Ectodermal cell (in vitro differentiated cells): ENCODE measurements at regions not wholly inside any gene's neighbourhood (a gene's known extent, or its start where the extent isn't known, plus 50 kb on each side); places are given as distances from the start of the nearest gene placed in this dataset.

Experiments
- H3K27ac ChIP-seq: 2 replicates; pipeline ENCODE4 v1.7.0; 2013; ENCODE audit warnings: mild to moderate bottlenecking, low read depth, low read length; ENCODE audit not compliant: insufficient read depth, poor library complexity, severe bottlenecking
- H3K27me3 ChIP-seq: 2 replicates; pipeline ENCODE4 v1.7.0; 2013; ENCODE audit warnings: mild to moderate bottlenecking, low read length; ENCODE audit not compliant: insufficient read depth, control insufficient read depth, poor library complexity, severe bottlenecking
- H3K36me3 ChIP-seq: one replicate; pipeline ENCODE4 v1.7.0; 2013; ENCODE audit warnings: low read length; ENCODE audit not compliant: control insufficient read depth, insufficient read depth
- H3K4me1 ChIP-seq: one replicate; pipeline ENCODE4 v1.7.0; 2013; ENCODE audit warnings: low read length; ENCODE audit not compliant: control insufficient read depth, insufficient read depth
- H3K4me3 ChIP-seq: 2 replicates; pipeline ENCODE4 v1.7.0; 2013; ENCODE audit warnings: low read depth, low read length, control low read depth; ENCODE audit not compliant: insufficient read depth
- H3K9me3 ChIP-seq: 2 replicates; pipeline ENCODE4 v1.7.0; 2013; ENCODE audit warnings: mild to moderate bottlenecking, low read length, moderate library complexity; ENCODE audit not compliant: control insufficient read depth
- WGBS, 2 experiments: methylation state at CpG; one replicate each; pipeline ENCODE4 v1.1.7; 2013; ENCODE audit warnings: missing lambda C conversion rate in 2 of 2; 5-methylcytosine and 5-hydroxymethylcytosine counted together

GRCh38 chr10:62562101-62562500 lies 187.9 kb downstream of the ZNF365 start:
- Histone ChIP-seq H3K27me3 (no peaks in the 10 kb centered on the region), H3K27ac (no peak overlapping the region), H3K4me1 (peaks cover 5% of the 10 kb centered on the region), H3K9me3 (no peaks in the 10 kb centered on the region), H3K36me3 (no peaks in the 10 kb centered on the region), H3K4me3 (no peak overlapping the region)
- WGBS, 2 experiments = 87 to 96% methylated on average over 2 of the region's 2 CpGs

- Histone ChIP-seq H3K27me3 (no peaks in the 10 kb centered on the region), H3K27ac (no peak overlapping the region), H3K4me1 (peaks cover 5% of the 10 kb centered on the region), H3K36me3 (no peaks in the 10 kb centered on the region), H3K9me3 (no peaks in the 10 kb centered on the region), H3K4me3 (no peak overlapping the region)
These were observed 188.6 kb downstream of the ZNF365 start for GRCh38 chr10:62562795-62563194.

GRCh38 chr10:62573929-62574328 lies 199.8 kb downstream of the ZNF365 start:
- no peaks in the 10 kb centered on the region for H3K36me3 ChIP-seq
- no peaks in the 10 kb centered on the region for H3K27me3 ChIP-seq
- no peak overlapping the region for H3K27ac ChIP-seq
- WGBS, 2 experiments = 95 to 97% methylated on average over 3 of the region's 3 CpGs
- no peaks in the 10 kb centered on the region for H3K9me3 ChIP-seq
- H3K4me1 ChIP-seq = no peaks in the 10 kb centered on the region
- H3K4me3 ChIP-seq = no peak overlapping the region

- no peaks in the 10 kb centered on the region for H3K36me3 ChIP-seq
- H3K4me3 ChIP-seq = no peak overlapping the region
- no peaks in the 10 kb centered on the region for H3K4me1 ChIP-seq
- 88 to 98% methylated on average over 3 to 4 of the region's 4 CpGs for WGBS, 2 experiments
- H3K9me3 ChIP-seq = no peaks in the 10 kb centered on the region
- H3K27me3 ChIP-seq = no peaks in the 10 kb centered on the region
- H3K27ac ChIP-seq = no peak overlapping the region
These were observed 202.9 kb downstream of the ZNF365 start for GRCh38 chr10:62577076-62577475.

- Histone ChIP-seq H3K4me1 (no peaks in the 10 kb centered on the region), H3K9me3 (no peaks in the 10 kb centered on the region), H3K36me3 (no peaks in the 10 kb centered on the region), H3K27me3 (no peaks in the 10 kb centered on the region), H3K27ac (no peak overlapping the region), H3K4me3 (no peak overlapping the region)
- 87 to 95% methylated on average over 2 of the region's 2 CpGs for WGBS, 2 experiments
These were observed 203.6 kb downstream of the ZNF365 start for GRCh38 chr10:62577666-62578291.

GRCh38 chr10:62578301-62578700 lies 204.1 kb downstream of the ZNF365 start:
- Histone ChIP-seq H3K4me3 (no peak overlapping the region), H3K27me3 (no peaks in the 10 kb centered on the region), H3K27ac (no peak overlapping the region), H3K4me1 (no peaks in the 10 kb centered on the region), H3K9me3 (no peaks in the 10 kb centered on the region), H3K36me3 (no peaks in the 10 kb centered on the region)
- whole genome bisulfite sequencing, 2 experiments = 90 to 95% methylated on average over 5 of the region's 6 CpGs

GRCh38 chr10:62578916-62579315 lies 204.7 kb downstream of the ZNF365 start:
- no peaks in the 10 kb centered on the region for H3K4me1 ChIP-seq
- 82 to 95% methylated on average over 1 of the region's 1 CpG for WGBS, 2 experiments
- H3K27me3 ChIP-seq = no peaks in the 10 kb centered on the region
- no peak overlapping the region for H3K4me3 ChIP-seq
- H3K27ac ChIP-seq = no peak overlapping the region
- H3K9me3 ChIP-seq = no peaks in the 10 kb centered on the region
- no peaks in the 10 kb centered on the region for H3K36me3 ChIP-seq

- H3K27ac ChIP-seq = no peak overlapping the region
- H3K9me3 ChIP-seq = no peaks in the 10 kb centered on the region
- H3K27me3 ChIP-seq = no peaks in the 10 kb centered on the region
- H3K36me3 ChIP-seq = no peaks in the 10 kb centered on the region
- H3K4me1 ChIP-seq = no peaks in the 10 kb centered on the region
- no peak overlapping the region for H3K4me3 ChIP-seq
These were observed 206.2 kb downstream of the ZNF365 start for GRCh38 chr10:62580396-62580795.

GRCh38 chr10:62581351-62581750 lies 207.2 kb downstream of the ZNF365 start:
- Histone ChIP-seq H3K36me3 (no peaks in the 10 kb centered on the region), H3K4me1 (no peaks in the 10 kb centered on the region), H3K27ac (no peak overlapping the region), H3K27me3 (no peaks in the 10 kb centered on the region), H3K9me3 (no peaks in the 10 kb centered on the region), H3K4me3 (no peak overlapping the region)
- 89 to 91% methylated on average over 3 of the region's 3 CpGs for WGBS, 2 experiments

GRCh38 chr10:62582101-62582705 lies 208.0 kb downstream of the ZNF365 start:
- Histone ChIP-seq H3K4me1 (no peaks in the 10 kb centered on the region), H3K27ac (no peak overlapping the region), H3K36me3 (no peaks in the 10 kb centered on the region), H3K9me3 (no peaks in the 10 kb centered on the region), H3K4me3 (no peak overlapping the region), H3K27me3 (no peaks in the 10 kb centered on the region)
- 92% methylated on average over 4 of the region's 4 CpGs for WGBS, 2 experiments
